WTC11 (cell line): ENCODE measurements at regions not wholly inside any gene's neighbourhood (a gene's known extent, or its start where the extent isn't known, plus 50 kb on each side); places are given as distances from the start of the nearest gene placed in this dataset.

Experiments
- ATAC-seq: fragments of 200-7000 bp; cut with Tn5 transposase; 2 replicates; pipeline ENCODE4 v1.10.0; 2021; ENCODE audit warnings: mild to moderate bottlenecking, moderate library complexity
- CTCF ChIA-PET: fragments of 300-600 bp; sonication (Branson Sonifier 250); formaldehyde crosslinking; loops from one replicate; lab custom pipeline; 2021; ENCODE audit warnings: antibody characterized with exemption; lab: Charles Lee
- POLR2A ChIA-PET: fragments of 350-600 bp; sonication (Branson Sonifier 250); formaldehyde crosslinking; loops from one replicate; lab custom pipeline; 2021; ENCODE audit warnings: antibody characterized with exemption; lab: Charles Lee
- DNase-seq: peaks from one replicate; pipeline ENCODE4 v3.0.0; 2021; ENCODE audit warnings: low spot score
- H3K27ac Mint-ChIP-seq: 2 replicates; pipeline ENCODE4 v1.8.0; 2021; ENCODE audit warnings: mixed read lengths
- H3K27me3 Mint-ChIP-seq: 2 replicates; pipeline ENCODE4 v1.8.0; 2021; ENCODE audit warnings: low read depth, mild to moderate bottlenecking, moderate library complexity, mixed read lengths
- H3K36me3 Mint-ChIP-seq: 2 replicates; pipeline ENCODE4 v1.8.0; 2021; ENCODE audit warnings: mixed read lengths
- H3K4me1 Mint-ChIP-seq: 2 replicates; pipeline ENCODE4 v1.8.0; 2022; ENCODE audit warnings: mixed read lengths
- H3K4me3 Mint-ChIP-seq: 2 replicates; pipeline ENCODE4 v1.8.0; 2021; ENCODE audit warnings: mild to moderate bottlenecking, moderate library complexity, mixed read lengths
- H3K9me3 Mint-ChIP-seq: 2 replicates; pipeline ENCODE4 v1.8.0; 2021; ENCODE audit warnings: mixed read lengths
- ATF3 ChIP-seq: sonication (generic); formaldehyde crosslinking; conservative IDR thresholded peaks from 2 replicates; pipeline ENCODE4 v1.8.1; 2022; ENCODE audit warnings: mild to moderate bottlenecking, missing genetic modification reagents
- EMX1 ChIP-seq: fragments of 250-450 bp; sonication (Bioruptor Pico); IDR thresholded peaks from 2 replicates; pipeline ENCODE4 v1.8.0; 2021; ENCODE audit warnings: mild to moderate bottlenecking
- ERG ChIP-seq: fragments of 250-450 bp; sonication (Bioruptor Pico); IDR thresholded peaks from 2 replicates; pipeline ENCODE4 v1.8.0; 2021; ENCODE audit warnings: mild to moderate bottlenecking
- IRF2 ChIP-seq: sonication (generic); formaldehyde crosslinking; IDR thresholded peaks from 2 replicates; pipeline ENCODE4 v1.8.0; 2022; ENCODE audit warnings: low read depth, missing genetic modification reagents, borderline replicate concordance
- MLX ChIP-seq: sonication (generic); formaldehyde crosslinking; IDR thresholded peaks from 2 replicates; pipeline ENCODE4 v1.8.1; 2023; ENCODE audit warnings: mild to moderate bottlenecking, missing genetic modification reagents, moderate library complexity
- NFYB ChIP-seq: sonication (generic); formaldehyde crosslinking; conservative IDR thresholded peaks from 2 replicates; pipeline ENCODE4 v1.8.0; 2022; ENCODE audit warnings: low read depth, missing genetic modification reagents
- PRDM15 ChIP-seq: sonication (generic); formaldehyde crosslinking; IDR thresholded peaks from 2 replicates; pipeline ENCODE4 v1.8.0; 2022; ENCODE audit warnings: missing genetic modification reagents
- STAT6 ChIP-seq: sonication (generic); formaldehyde crosslinking; conservative IDR thresholded peaks from 2 replicates; pipeline ENCODE4 v1.8.1; 2023; ENCODE audit warnings: mild to moderate bottlenecking, low read depth, missing genetic modification reagents, moderate library complexity
- TEAD1 ChIP-seq: sonication (generic); formaldehyde crosslinking; IDR thresholded peaks from 2 replicates; pipeline ENCODE4 v1.8.0; 2022; ENCODE audit warnings: mild to moderate bottlenecking, missing genetic modification reagents
- TP53 ChIP-seq: sonication (generic); formaldehyde crosslinking; IDR thresholded peaks from 2 replicates; pipeline ENCODE4 v1.8.1; 2023; ENCODE audit warnings: mild to moderate bottlenecking, missing genetic modification reagents
- USF2 ChIP-seq: sonication (generic); formaldehyde crosslinking; IDR thresholded peaks from 2 replicates; pipeline ENCODE4 v1.8.1; 2023; ENCODE audit warnings: mild to moderate bottlenecking, missing genetic modification reagents, moderate library complexity
- ZNF138 ChIP-seq: sonication (generic); formaldehyde crosslinking; conservative IDR thresholded peaks from 2 replicates; pipeline ENCODE4 v1.8.1; 2022; ENCODE audit warnings: mild to moderate bottlenecking, moderate library complexity, missing genetic modification reagents
- ZNF281 ChIP-seq: sonication (generic); formaldehyde crosslinking; IDR thresholded peaks from 2 replicates; pipeline ENCODE4 v1.8.0; 2023; ENCODE audit warnings: mild to moderate bottlenecking, missing genetic modification reagents
- ZNF671 ChIP-seq: fragments of 250-450 bp; sonication (Bioruptor Pico); IDR thresholded peaks from 2 replicates; pipeline ENCODE4 v1.8.0; 2021; ENCODE audit warnings: mild to moderate bottlenecking

GRCh38 chr22:48750282-48750681 is 1077.4 kb downstream of the BRD1 start:
- CTCF ChIA-PET: no interaction called here
- Mint-ChIP-seq H3K4me3 (no peak overlapping the region), H3K27ac (no peak overlapping the region; the same call in 1 of the 2 replicates), H3K4me1 (no peaks in the 10 kb centered on the region; the same call in 1 of the 2 replicates), H3K27me3 (no peaks in the 10 kb centered on the region), H3K9me3 (no peaks in the 10 kb centered on the region), H3K36me3 (no peaks in the 10 kb centered on the region)
- DNase-seq (no peak), ATAC-seq (no peak)
- POLR2A ChIA-PET: no interaction called here
- no peak for TF ChIP-seq IRF2 (CRISPR knock-in tag)
- no peak for TF ChIP-seq NFYB (CRISPR knock-in tag)
- no peak for TF ChIP-seq TP53 (CRISPR knock-in tag)
- no peak for TF ChIP-seq EMX1
- TF ChIP-seq USF2 (CRISPR knock-in tag): no peak

GRCh38 chr22:48749555-48750227 is 1078.0 kb downstream of the BRD1 start:
- DNase-seq (no peak), ATAC-seq (no peak)
- Mint-ChIP-seq H3K4me3 (no peak overlapping the region), H3K9me3 (no peaks in the 10 kb centered on the region), H3K36me3 (no peaks in the 10 kb centered on the region)
- POLR2A ChIA-PET: no interaction called here
- CTCF ChIA-PET: no interaction called here
- TF ChIP-seq ZNF281: no peak
- no peak for TF ChIP-seq ZNF671
- no peak for TF ChIP-seq STAT6
- TF ChIP-seq MLX (CRISPR knock-in tag): no peak
- TF ChIP-seq TEAD1: no peak
- no peak for TF ChIP-seq ZNF138 (CRISPR knock-in tag)
- TF ChIP-seq ATF3 (CRISPR knock-in tag): no peak
- no peak for TF ChIP-seq PRDM15 (CRISPR knock-in tag)
- no peak for TF ChIP-seq ERG (CRISPR knock-in tag)
- TF ChIP-seq, all 79 proteins: peak for 0
- Mint-ChIP-seq H3K27ac (no peak overlapping the region), H3K4me1 (no peaks in the 10 kb centered on the region; the same call in 1 of the 2 replicates), H3K27me3 (no peaks in the 10 kb centered on the region)
